Osteoblast (primary cell): ENCODE measurements at regions not wholly inside any gene's neighbourhood (a gene's known extent, or its start where the extent isn't known, plus 50 kb on each side); places are given as distances from the start of the nearest gene placed in this dataset.

Source experiments
- DNase-seq: peaks from one replicate; pipeline ENCODE4 v3.0.0; 2011; ENCODE audit warnings: low spot score, mixed read lengths; ENCODE audit not compliant: insufficient read length; ENCODE audit errors: missing footprints
- H2AFZ ChIP-seq: 2 replicates; pipeline ENCODE4 v1.6.0; 2011; ENCODE audit warnings: mild to moderate bottlenecking, low read length
- H3K27ac ChIP-seq: 2 replicates; pipeline ENCODE4 v1.5.1; 2011; ENCODE audit warnings: mild to moderate bottlenecking, low read depth, low read length, moderate library complexity
- H3K27me3 ChIP-seq: 2 replicates; pipeline ENCODE4 v1.6.0; 2012; ENCODE audit warnings: mild to moderate bottlenecking, control low read depth, inconsistent platforms, low read length, moderate library complexity; ENCODE audit not compliant: insufficient read depth
- H3K36me3 ChIP-seq: 2 replicates; pipeline ENCODE4 v1.5.1; 2011; ENCODE audit warnings: mild to moderate bottlenecking, low read length, control low read depth, moderate library complexity; ENCODE audit not compliant: insufficient read depth
- H3K4me1 ChIP-seq: 2 replicates; pipeline ENCODE4 v1.5.1; 2011; ENCODE audit warnings: mild to moderate bottlenecking, low read length, control low read depth, moderate library complexity; ENCODE audit not compliant: insufficient read depth
- H3K4me2 ChIP-seq: 2 replicates; pipeline ENCODE4 v1.6.0; 2011; ENCODE audit warnings: mild to moderate bottlenecking, low read length; ENCODE audit not compliant: insufficient read depth
- H3K4me3 ChIP-seq: fragments of 200-600 bp; sonication (generic); 3 replicates; pipeline ENCODE4 v1.5.1; 2012; ENCODE audit warnings: mild to moderate bottlenecking, low read length, inconsistent platforms; ENCODE audit not compliant: insufficient read depth
- H3K79me2 ChIP-seq: 2 replicates; pipeline ENCODE4 v1.6.0; 2012; ENCODE audit warnings: mild to moderate bottlenecking, low read length, control low read depth, inconsistent platforms; ENCODE audit not compliant: insufficient read depth
- H3K9me3 ChIP-seq: 2 replicates; pipeline ENCODE4 v1.5.1; 2011; ENCODE audit warnings: low read depth, low read length, control low read depth
- H4K20me1 ChIP-seq: 2 replicates; pipeline ENCODE4 v1.6.0; 2012; ENCODE audit warnings: mild to moderate bottlenecking, low read length, control low read depth; ENCODE audit not compliant: insufficient read depth
- CTCF ChIP-seq: IDR thresholded peaks from 2 replicates; pipeline ENCODE4 v1.5.1; 2011; ENCODE audit warnings: mild to moderate bottlenecking, low read depth, low read length, moderate library complexity; ENCODE audit errors: extremely low read depth

GRCh38 chr12:60441577-60441976 is 845.7 kb downstream of the SLC16A7 start:
- Histone ChIP-seq H2AFZ (no peak overlapping the region), H3K27ac (no peak overlapping the region), H3K4me1 (no peaks in the 10 kb centered on the region), H3K27me3 (no peaks in the 10 kb centered on the region), H3K9me3 (peaks cover 4% of the 10 kb centered on the region), H3K4me2 (no peak overlapping the region), H3K79me2 (no peaks in the 10 kb centered on the region), H4K20me1 (no peaks in the 10 kb centered on the region), H3K4me3 (no peak overlapping the region), H3K36me3 (no peaks in the 10 kb centered on the region)
- TF ChIP-seq CTCF = no peak
- DNase-seq = no peak

- no peak overlapping the region for H2AFZ ChIP-seq
- no peaks in the 10 kb centered on the region for H3K36me3 ChIP-seq
- H4K20me1 ChIP-seq = no peaks in the 10 kb centered on the region
- no peak overlapping the region for H3K27ac ChIP-seq
- no peaks in the 10 kb centered on the region for H3K27me3 ChIP-seq
- no peaks in the 10 kb centered on the region for H3K79me2 ChIP-seq
- H3K4me2 ChIP-seq = no peak overlapping the region
- H3K4me3 ChIP-seq = no peak overlapping the region
- no peaks in the 10 kb centered on the region for H3K4me1 ChIP-seq
- no peak for DNase-seq
- TF ChIP-seq CTCF = no peak
- H3K9me3 ChIP-seq = peaks cover 5% of the 10 kb centered on the region
Observed at GRCh38 chr12:60451457-60451856, 855.6 kb downstream of the SLC16A7 start.

- Histone ChIP-seq H3K4me1 (no peaks in the 10 kb centered on the region), H3K36me3 (no peaks in the 10 kb centered on the region), H3K4me3 (no peak overlapping the region), H3K27ac (no peak overlapping the region), H2AFZ (no peak overlapping the region), H3K27me3 (no peaks in the 10 kb centered on the region), H3K4me2 (no peak overlapping the region), H3K79me2 (no peaks in the 10 kb centered on the region), H3K9me3 (no peaks in the 10 kb centered on the region), H4K20me1 (no peaks in the 10 kb centered on the region)
- DNase-seq = no peak
- TF ChIP-seq CTCF = no peak
Observed at GRCh38 chr12:60465060-60465459, 869.2 kb downstream of the SLC16A7 start.

GRCh38 chr12:60468546-60468945 is 872.7 kb downstream of the SLC16A7 start:
- Histone ChIP-seq H3K9me3 (peaks cover 3% of the 10 kb centered on the region), H2AFZ (no peak overlapping the region), H3K27ac (no peak overlapping the region), H3K79me2 (no peaks in the 10 kb centered on the region), H3K4me3 (no peak overlapping the region), H3K4me2 (no peak overlapping the region), H3K36me3 (no peaks in the 10 kb centered on the region), H3K27me3 (no peaks in the 10 kb centered on the region), H3K4me1 (no peaks in the 10 kb centered on the region), H4K20me1 (no peaks in the 10 kb centered on the region)
- DNase-seq = no peak
- TF ChIP-seq CTCF = no peak
